Muscle of leg (tissue), 3 donors: ENCODE measurements at regions not wholly inside any gene's neighbourhood (a gene's known extent, or its start where the extent isn't known, plus 50 kb on each side); places are given as distances from the start of the nearest gene placed in this dataset.
A peak's percentile ranks its signal among the peaks of the same experiment; 100 is the strongest.
"Not testable (repeated sequence)": the region's sequence is repeated elsewhere in the genome, so short reads cannot be mapped to it uniquely, and the experiment has no call there.

Experiments
- DNase-seq: peaks from one replicate; pipeline ENCODE4 v3.0.0; 2013
- H3K27ac ChIP-seq: one replicate; pipeline ENCODE4 v1.5.1; 2013; ENCODE audit warnings: mild to moderate bottlenecking, low read length, control low read depth
- H3K27me3 ChIP-seq: one replicate; pipeline ENCODE4 v1.6.1; 2013; ENCODE audit warnings: low read length; ENCODE audit not compliant: control insufficient read depth, insufficient read depth
- H3K36me3 ChIP-seq: one replicate; pipeline ENCODE4 v1.6.1; 2013; ENCODE audit warnings: low read length; ENCODE audit not compliant: control insufficient read depth, insufficient read depth
- H3K4me1 ChIP-seq: one replicate; pipeline ENCODE4 v1.6.1; 2013; ENCODE audit warnings: low read length; ENCODE audit not compliant: control insufficient read depth, insufficient read depth
- H3K4me3 ChIP-seq: one replicate; pipeline ENCODE4 v1.5.1; 2013; ENCODE audit warnings: low read length, control low read depth
- H3K9me3 ChIP-seq: replicated peaks from 2 replicates; pipeline ENCODE4 v1.6.1; 2013; ENCODE audit warnings: low read depth, low read length; ENCODE audit not compliant: control insufficient read depth
- WGBS: methylation state at CpG from one replicate; pipeline ENCODE4 v1.1.5; 2013; ENCODE audit warnings: missing lambda C conversion rate; ENCODE audit not compliant: insufficient coverage; 5-methylcytosine and 5-hydroxymethylcytosine counted together

DNA sequence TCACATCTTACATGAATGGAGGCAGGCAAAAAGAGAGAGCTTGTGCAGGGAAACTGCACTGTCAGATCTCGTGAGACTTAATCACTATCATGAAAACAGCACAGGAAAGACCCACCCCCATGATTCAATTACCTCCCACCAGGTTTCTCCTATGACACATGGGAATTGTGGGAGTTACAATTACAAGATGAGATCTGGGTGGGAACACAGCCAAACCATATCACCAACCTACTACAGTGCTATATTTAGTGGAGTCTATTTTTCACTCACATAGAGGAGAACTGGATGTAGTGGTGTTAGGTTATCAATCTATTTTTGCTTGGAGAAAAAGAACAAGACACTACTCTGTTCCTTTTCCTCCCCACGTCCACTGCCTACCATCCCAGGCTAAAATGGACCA is 276.6 kb downstream of the KCTD12 start:
- H3K27ac ChIP-seq, result peak overlapping the region; percentile 60
- H3K27me3 ChIP-seq, result no peaks in the 10 kb centered on the region
- no peak overlapping the region for H3K4me3 ChIP-seq
- WGBS, result no CpG with 5 or more reads among the region's 2 CpGs
- H3K4me1 ChIP-seq, result peaks cover 6% of the 10 kb centered on the region
- no peak for DNase-seq
- peaks cover 5% of the 10 kb centered on the region for H3K9me3 ChIP-seq
- no peaks in the 10 kb centered on the region for H3K36me3 ChIP-seq

DNA sequence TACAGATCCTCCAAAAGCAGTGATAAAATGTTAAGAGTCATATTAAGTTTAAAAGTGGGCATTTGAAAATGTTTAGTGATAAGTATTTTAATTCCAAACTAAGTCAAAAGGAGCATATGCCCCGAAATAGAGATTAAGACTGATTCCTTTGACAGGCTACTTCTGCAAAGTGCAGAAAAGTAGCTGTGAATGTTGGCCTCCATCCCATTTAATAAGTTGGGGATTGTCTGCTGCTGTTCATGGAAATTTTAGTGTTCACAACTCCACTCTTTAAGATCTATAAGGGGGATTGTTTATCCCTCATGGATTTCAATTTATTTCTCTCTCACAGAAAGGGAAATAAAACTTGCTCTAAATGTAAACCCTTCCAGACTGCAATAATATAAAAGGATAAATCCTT is 278.3 kb downstream of the KCTD12 start:
- peak; percentile 70 for DNase-seq
- no peak overlapping the region for H3K4me3 ChIP-seq
- no CpG with 5 or more reads among the region's 1 CpG for WGBS

DNA sequence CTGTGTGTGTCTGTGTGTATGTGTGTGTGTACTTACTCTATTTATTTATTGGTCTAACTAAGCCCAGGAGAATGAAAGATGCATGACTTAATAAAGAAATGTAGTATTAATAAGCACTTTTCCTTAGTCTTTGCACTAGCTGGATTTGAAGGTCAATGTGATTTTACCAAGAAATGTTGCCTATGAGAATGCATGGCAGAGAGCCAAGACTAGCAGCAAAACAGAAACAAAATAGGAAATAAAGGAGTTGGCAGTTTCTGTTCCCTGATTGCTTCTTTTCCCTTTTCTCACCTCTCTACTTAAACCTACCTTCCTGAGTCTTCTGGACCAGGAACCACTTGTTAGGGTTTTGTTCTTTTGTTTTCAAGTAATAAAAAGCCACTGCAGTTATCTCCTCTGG is 286.1 kb downstream of the KCTD12 start:
- no peak overlapping the region for H3K27ac ChIP-seq
- no peaks in the 10 kb centered on the region for H3K27me3 ChIP-seq
- peak; percentile 74 for DNase-seq
- H3K4me1 ChIP-seq, result no peaks in the 10 kb centered on the region
- no peak overlapping the region for H3K4me3 ChIP-seq
- no peaks in the 10 kb centered on the region for H3K9me3 ChIP-seq
- H3K36me3 ChIP-seq, result no peaks in the 10 kb centered on the region

More for the DNA sequence above, 278.3 kb downstream of the KCTD12 start:
- Histone ChIP-seq H3K36me3 (no peaks in the 10 kb centered on the region), H3K9me3 (peaks cover 5% of the 10 kb centered on the region), H3K27me3 (no peaks in the 10 kb centered on the region), H3K4me1 (peaks cover 6% of the 10 kb centered on the region), H3K27ac (no peak overlapping the region)

DNA sequence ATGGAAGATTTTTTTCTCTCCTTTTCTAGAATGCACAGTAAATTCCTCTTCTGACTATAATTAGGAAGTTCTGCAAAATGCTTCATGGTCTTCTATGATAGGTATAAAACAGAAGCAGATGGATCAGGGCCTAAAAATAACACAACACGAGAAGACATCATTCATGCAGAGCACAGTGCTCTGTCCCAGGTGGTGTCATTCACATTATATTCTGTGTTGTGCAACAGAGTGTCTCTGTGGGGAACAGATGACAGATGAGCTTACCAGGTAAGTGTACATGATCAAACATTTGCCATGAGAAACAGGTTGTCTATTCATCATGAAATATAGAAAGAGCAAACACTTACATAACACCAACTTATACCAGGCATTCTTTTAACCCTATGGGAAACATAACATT is 288.3 kb downstream of the KCTD12 start:
- WGBS, result no CpG with 5 or more reads among the region's 1 CpG
- DNase-seq, result no peak

DNA sequence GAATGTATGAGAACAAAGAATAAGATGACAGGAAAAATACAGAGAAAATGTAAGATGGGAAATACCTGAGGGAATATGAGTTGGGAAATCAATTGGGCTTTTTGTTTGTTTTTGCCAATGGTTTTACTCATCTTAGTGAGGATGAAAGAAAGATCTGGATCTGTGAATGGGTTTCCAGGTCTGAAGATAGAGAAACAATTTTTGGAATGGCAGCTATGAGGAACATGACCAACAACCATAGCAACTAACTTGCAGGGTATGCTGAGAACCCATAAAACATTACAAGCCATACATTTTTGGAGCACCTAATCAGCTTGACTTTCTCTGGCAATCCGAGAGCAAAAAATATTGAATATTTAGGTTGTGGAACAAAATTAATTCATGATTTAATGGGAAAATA is 290.0 kb downstream of the KCTD12 start:
- Histone ChIP-seq H3K36me3 (no peaks in the 10 kb centered on the region), H3K4me3 (no peak overlapping the region), H3K27ac (no peak overlapping the region), H3K4me1 (no peaks in the 10 kb centered on the region), H3K9me3 (no peaks in the 10 kb centered on the region), H3K27me3 (no peaks in the 10 kb centered on the region)
- DNase-seq, result no peak
- no CpG with 5 or more reads among the region's 1 CpG for WGBS

More for the DNA sequence above, 288.3 kb downstream of the KCTD12 start:
- Histone ChIP-seq H3K27ac (no peak overlapping the region), H3K36me3 (no peaks in the 10 kb centered on the region), H3K4me1 (no peaks in the 10 kb centered on the region), H3K27me3 (no peaks in the 10 kb centered on the region), H3K4me3 (no peak overlapping the region), H3K9me3 (no peaks in the 10 kb centered on the region)

DNA sequence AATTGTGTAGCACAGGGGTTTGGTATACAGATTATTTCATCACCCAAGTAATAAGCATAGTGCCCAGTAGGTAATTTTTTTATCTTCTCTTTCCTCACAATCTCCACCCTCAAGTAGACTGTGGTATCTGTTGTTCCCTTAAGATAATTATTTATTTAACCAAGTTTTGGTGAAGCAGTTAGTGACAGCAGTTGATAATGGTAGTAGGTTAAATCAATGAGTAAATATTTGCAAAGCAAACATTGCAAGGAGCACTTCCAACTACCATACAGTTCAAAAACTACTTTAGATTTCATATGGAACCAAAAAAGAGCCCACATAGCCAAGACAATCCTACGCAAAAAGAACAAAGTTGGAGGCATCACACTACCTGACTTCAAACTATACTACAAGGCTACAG is 291.8 kb downstream of the KCTD12 start:
- DNase-seq, result no peak
- H3K27me3 ChIP-seq, result no peaks in the 10 kb centered on the region
- no peak overlapping the region for H3K4me3 ChIP-seq
- no peaks in the 10 kb centered on the region for H3K4me1 ChIP-seq
- H3K9me3 ChIP-seq, result no peaks in the 10 kb centered on the region
- no peak overlapping the region for H3K27ac ChIP-seq
- H3K36me3 ChIP-seq, result no peaks in the 10 kb centered on the region
- WGBS, result no CpG with 5 or more reads among the region's 1 CpG

DNA sequence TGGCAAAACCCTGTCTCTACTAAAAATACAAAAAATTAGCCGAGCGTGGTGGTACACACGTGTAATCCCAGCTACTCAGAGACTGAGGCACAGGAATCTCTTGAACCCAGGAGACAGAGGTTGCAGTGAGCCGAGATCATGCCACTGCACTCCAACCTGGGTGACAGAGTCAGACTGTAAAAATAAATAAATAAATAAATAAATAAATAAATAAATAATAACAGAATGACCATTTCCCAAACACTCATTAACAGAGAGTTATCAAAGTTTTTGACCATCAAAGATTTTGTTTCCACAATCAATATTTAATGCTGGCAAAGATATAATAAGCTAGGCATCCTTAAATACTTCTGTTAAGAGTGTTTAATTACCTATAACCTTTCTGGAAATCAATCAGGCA is 299.4 kb downstream of the KCTD12 start:
- no peaks in the 10 kb centered on the region for H3K27me3 ChIP-seq
- no peaks in the 10 kb centered on the region for H3K9me3 ChIP-seq
- no peaks in the 10 kb centered on the region for H3K4me1 ChIP-seq
- no peak overlapping the region for H3K27ac ChIP-seq
- H3K36me3 ChIP-seq, result no peaks in the 10 kb centered on the region
- no CpG with 5 or more reads among the region's 4 CpGs for WGBS
- DNase-seq, result no peak
- H3K4me3 ChIP-seq, result no peak overlapping the region

DNA sequence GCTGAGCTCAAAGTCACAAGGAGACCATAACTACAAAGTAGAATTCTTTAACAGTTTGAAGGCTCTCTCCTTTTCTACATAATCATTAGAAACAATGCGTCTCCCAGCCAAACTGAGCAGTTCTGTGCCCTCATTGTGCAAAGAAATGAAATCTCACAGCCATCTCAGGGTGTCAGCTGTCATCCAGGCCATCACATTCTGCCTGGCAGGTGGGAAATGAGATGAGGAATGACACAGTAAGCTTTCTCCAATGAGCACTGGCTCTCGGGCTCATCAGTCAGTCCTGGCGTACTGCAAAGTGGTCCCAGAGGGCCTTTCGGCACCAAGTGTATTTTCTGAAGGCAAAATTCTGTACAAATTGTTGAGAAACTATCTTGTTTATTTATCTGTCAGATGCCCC is 306.5 kb downstream of the KCTD12 start:
- no CpG with 5 or more reads among the region's 4 CpGs for WGBS
- Histone ChIP-seq H3K27me3 (no peaks in the 10 kb centered on the region), H3K4me3 (no peak overlapping the region), H3K4me1 (no peaks in the 10 kb centered on the region), H3K27ac (no peak overlapping the region), H3K36me3 (no peaks in the 10 kb centered on the region), H3K9me3 (peaks cover 6% of the 10 kb centered on the region)
- no peak for DNase-seq

DNA sequence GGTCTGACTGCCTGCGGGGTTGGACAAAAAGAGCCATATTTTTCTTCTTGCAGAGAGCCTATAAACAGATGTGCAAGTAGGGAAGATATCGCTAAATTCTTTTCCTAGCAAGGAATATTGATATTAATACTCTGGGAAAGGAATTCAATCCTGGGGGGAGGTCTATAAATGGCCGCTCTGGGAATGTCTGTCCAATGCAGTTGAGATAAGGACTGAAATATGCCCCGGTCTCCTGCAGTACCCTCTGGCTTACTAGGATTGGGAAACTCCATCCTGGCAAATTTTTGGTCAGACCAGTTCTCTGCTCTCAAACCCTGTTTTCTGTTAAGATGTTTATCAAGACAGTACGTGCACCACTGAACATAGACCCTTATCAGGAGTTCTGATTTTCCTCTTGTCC is 310.6 kb downstream of the KCTD12 start:
- 94% methylated on average over 4 of the region's 5 CpGs for WGBS
- not testable (repeated sequence) for H3K9me3 ChIP-seq, H3K27ac ChIP-seq, H3K4me3 ChIP-seq, H3K4me1 ChIP-seq, H3K27me3 ChIP-seq, H3K36me3 ChIP-seq, DNase-seq

DNA sequence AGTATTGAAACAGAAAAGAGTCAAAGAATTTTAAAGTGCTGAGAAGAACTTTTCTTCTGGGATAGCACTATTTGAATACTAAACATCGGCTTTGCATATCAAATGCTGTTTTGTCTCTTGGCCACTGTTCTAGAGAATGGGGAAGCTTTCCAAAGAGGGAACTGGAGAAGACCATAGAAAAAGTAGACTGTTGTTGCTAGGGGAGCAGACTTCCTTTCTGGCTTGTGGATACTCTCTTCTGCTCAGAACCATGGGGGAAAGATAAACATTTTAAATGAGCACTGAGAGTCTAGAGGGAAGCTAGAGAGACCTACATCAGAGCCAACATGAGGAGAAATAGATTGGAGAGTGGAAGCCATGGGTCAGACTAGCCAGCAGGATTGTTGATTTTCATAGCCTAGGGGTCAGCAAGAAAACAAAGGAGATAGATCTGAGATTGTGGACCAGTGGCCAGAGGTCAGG is 315.7 kb downstream of the KCTD12 start:
- peak; percentile 94 for DNase-seq
- WGBS, result no CpG with 5 or more reads among the region's 1 CpG
- Histone ChIP-seq H3K36me3 (no peaks in the 10 kb centered on the region), H3K9me3 (no peaks in the 10 kb centered on the region), H3K4me3 (no peak overlapping the region), H3K27me3 (no peaks in the 10 kb centered on the region), H3K27ac (no peak overlapping the region), H3K4me1 (no peaks in the 10 kb centered on the region)

DNA sequence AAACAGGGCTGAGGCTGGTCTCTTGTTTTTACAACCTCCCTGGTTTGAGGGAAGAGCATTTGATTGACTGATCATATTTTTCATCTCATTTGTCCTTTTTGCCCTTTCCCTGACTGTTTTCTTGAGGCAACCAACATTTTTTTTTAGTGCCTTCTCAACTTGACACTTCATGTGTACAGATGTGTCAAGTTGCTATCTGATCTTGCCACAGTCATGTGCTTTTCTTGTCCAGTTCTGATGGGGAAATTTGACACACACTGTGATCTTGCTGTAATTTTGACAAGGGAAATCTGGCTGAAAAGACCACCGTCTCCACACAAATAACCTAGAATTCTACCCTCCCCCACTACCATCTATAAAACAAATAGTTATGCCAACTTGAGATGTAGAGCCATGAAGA is 329.6 kb downstream of the KCTD12 start:
- Histone ChIP-seq H3K4me3 (no peak overlapping the region), H3K27me3 (no peaks in the 10 kb centered on the region), H3K27ac (no peak overlapping the region), H3K4me1 (no peaks in the 10 kb centered on the region), H3K9me3 (no peaks in the 10 kb centered on the region), H3K36me3 (no peaks in the 10 kb centered on the region)
- no CpG with 5 or more reads among the region's 1 CpG for WGBS
- DNase-seq, result no peak
